Fibroblast of lung (primary cell): ENCODE measurements at regions not wholly inside any gene's neighbourhood (a gene's known extent, or its start where the extent isn't known, plus 50 kb on each side); places are given as distances from the start of the nearest gene placed in this dataset.

Experiments used
- DNase-seq, 2 donors: peaks; one replicate each; pipeline versions ENCODE4 v3.0.0 to v3.0.0-alpha.2; 2010; ENCODE audit warnings: low read depth in 2 of 2
- H2AFZ ChIP-seq: 2 replicates; pipeline ENCODE4 v1.5.1; 2012; ENCODE audit warnings: low read length, control low read depth, inconsistent platforms
- H3K27ac ChIP-seq: 2 replicates; pipeline ENCODE4 v1.5.1; 2011; ENCODE audit warnings: low read length, control low read depth; ENCODE audit not compliant: insufficient read depth
- H3K27me3 ChIP-seq: 2 replicates; pipeline ENCODE4 v1.5.1; 2011; ENCODE audit warnings: mild to moderate bottlenecking, low read length; ENCODE audit not compliant: control insufficient read depth, insufficient read depth
- H3K36me3 ChIP-seq: 2 replicates; pipeline ENCODE4 v1.5.1; 2011; ENCODE audit warnings: low read length; ENCODE audit not compliant: control insufficient read depth, insufficient read depth
- H3K4me1 ChIP-seq: 2 replicates; pipeline ENCODE4 v1.5.1; 2011; ENCODE audit warnings: low read length; ENCODE audit not compliant: control insufficient read depth, insufficient read depth; ENCODE audit errors: extremely low read depth
- H3K4me2 ChIP-seq: 2 replicates; pipeline ENCODE4 v1.5.1; 2011; ENCODE audit warnings: low read length, control low read depth; ENCODE audit not compliant: insufficient read depth; ENCODE audit errors: extremely low read depth
- H3K4me3 ChIP-seq, 4 experiments: fragments of 200-600 bp in 1 of 4; sonication (generic) in 1 of 4; replicated peaks in 1 of 4; 2 replicates each; pipeline ENCODE4 v1.5.1; 2011 to 2016; ENCODE audit warnings: low read length in 4 of 4, low read depth in 3 of 4, mild to moderate bottlenecking in 3 of 4, control low read depth in 2 of 4, inconsistent platforms in 1 of 4, mixed read lengths in 1 of 4; ENCODE audit not compliant: insufficient read depth in 1 of 4; ENCODE audit errors: control extremely low read depth in 1 of 4
- H3K79me2 ChIP-seq: 2 replicates; pipeline ENCODE4 v1.5.1; 2012; ENCODE audit warnings: mild to moderate bottlenecking, low read length, inconsistent platforms; ENCODE audit not compliant: control insufficient read depth, insufficient read depth
- H3K9ac ChIP-seq: 2 replicates; pipeline ENCODE4 v1.5.1; 2011; ENCODE audit warnings: mild to moderate bottlenecking, low read length, control low read depth; ENCODE audit not compliant: insufficient read depth
- H3K9me3 ChIP-seq: 2 replicates; pipeline ENCODE4 v1.5.1; 2012; ENCODE audit warnings: low read depth, low read length; ENCODE audit not compliant: control insufficient read depth, insufficient read depth
- H4K20me1 ChIP-seq: 2 replicates; pipeline ENCODE4 v1.5.1; 2011; ENCODE audit warnings: low read length; ENCODE audit not compliant: control insufficient read depth, insufficient read depth; ENCODE audit errors: extremely low read depth
- EZH2 ChIP-seq: IDR thresholded peaks from 2 replicates; pipeline ENCODE4 v1.5.1; 2012; ENCODE audit warnings: low read length, control low read depth, mild to moderate bottlenecking; ENCODE audit errors: missing control alignments

GRCh38 chr2:105943977-105944376 is 199.3 kb downstream of the NCK2 start:
- Histone ChIP-seq H3K79me2 (no peaks in the 10 kb centered on the region), H3K9ac (no peak overlapping the region), H2AFZ (no peak overlapping the region), H3K9me3 (no peaks in the 10 kb centered on the region), H3K27me3 (no peaks in the 10 kb centered on the region), H3K4me3 (no peak overlapping the region), H3K4me1 (no peaks in the 10 kb centered on the region), H3K36me3 (no peaks in the 10 kb centered on the region), H3K4me2 (no peak overlapping the region), H4K20me1 (no peaks in the 10 kb centered on the region), H3K27ac (no peak overlapping the region)
- no peak for DNase-seq
- no peak for TF ChIP-seq EZH2
